Cardiac fibroblast (primary cell): ENCODE measurements at regions not wholly inside any gene's neighbourhood (a gene's known extent, or its start where the extent isn't known, plus 50 kb on each side); places are given as distances from the start of the nearest gene placed in this dataset.
A peak's percentile ranks its signal among the peaks of the same experiment; 100 is the strongest.

Experiments used
- DNase-seq, 2 donors: peaks; one replicate each; pipeline versions ENCODE4 v3.0.0 to v3.0.0-alpha.2; 2010; ENCODE audit warnings: low read depth in 2 of 2
- H3K4me3 ChIP-seq, 2 donors: replicated peaks in 1 of 2; 1 replicate in 1 of 2; 2 replicates in 1 of 2; pipeline ENCODE4 v1.5.1; 2011; ENCODE audit warnings: low read depth in 2 of 2, low read length in 2 of 2, mild to moderate bottlenecking in 2 of 2, moderate library complexity in 1 of 2
- TF ChIP-seq, protein P1 (sequence below): IDR thresholded peaks from one replicate; pipeline ENCODE4 v1.5.1; 2011; ENCODE audit warnings: low read depth, mild to moderate bottlenecking, low read length, inconsistent platforms

DNA sequence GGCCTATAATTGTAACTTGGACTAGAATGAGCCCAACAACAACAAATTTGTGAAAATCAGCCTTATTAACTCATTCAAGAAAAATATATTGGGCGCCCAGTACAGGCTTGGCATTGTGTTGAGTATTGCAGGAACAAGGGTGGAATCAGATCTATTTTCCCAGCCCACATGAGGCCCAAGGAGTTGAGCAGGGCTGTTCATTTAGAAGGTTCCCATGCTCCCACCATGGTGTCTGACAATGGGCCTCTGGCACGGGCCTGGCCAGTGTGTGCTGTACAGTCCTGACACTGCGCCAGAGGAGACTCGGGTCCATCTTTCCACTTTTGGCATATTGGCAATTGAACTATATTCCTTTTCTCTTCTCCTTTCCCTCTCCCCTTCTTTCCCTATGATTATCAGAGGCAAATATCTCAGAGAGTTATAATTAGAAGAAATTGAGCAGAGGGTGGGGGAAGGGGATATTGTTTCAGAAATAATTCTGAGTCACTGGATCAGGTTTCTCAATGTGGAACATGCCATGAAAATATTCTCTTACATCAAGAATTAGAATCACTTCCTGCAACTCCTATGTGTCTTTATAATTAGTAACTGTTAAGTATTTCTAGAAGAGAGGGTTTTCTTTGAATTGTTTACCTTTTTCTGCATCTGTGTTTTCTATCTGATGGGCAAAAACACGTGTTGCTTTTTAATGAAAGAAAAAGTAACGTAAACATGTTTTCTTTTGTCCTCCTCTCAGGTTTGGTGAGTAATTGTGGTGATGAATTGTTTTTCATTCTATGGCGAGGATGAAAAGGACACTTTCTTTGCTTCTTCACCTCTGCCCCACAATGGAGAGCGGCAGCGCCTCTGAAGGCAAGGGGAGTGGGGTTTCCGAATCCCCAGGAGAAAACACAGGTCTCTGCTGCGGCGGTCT, 209.4 kb downstream of the FOXA2 start:
- DNase-seq, result peak; percentile 9 to 55
- H3K4me3 ChIP-seq, result no peak overlapping the region
- TF ChIP-seq, protein P1, sequence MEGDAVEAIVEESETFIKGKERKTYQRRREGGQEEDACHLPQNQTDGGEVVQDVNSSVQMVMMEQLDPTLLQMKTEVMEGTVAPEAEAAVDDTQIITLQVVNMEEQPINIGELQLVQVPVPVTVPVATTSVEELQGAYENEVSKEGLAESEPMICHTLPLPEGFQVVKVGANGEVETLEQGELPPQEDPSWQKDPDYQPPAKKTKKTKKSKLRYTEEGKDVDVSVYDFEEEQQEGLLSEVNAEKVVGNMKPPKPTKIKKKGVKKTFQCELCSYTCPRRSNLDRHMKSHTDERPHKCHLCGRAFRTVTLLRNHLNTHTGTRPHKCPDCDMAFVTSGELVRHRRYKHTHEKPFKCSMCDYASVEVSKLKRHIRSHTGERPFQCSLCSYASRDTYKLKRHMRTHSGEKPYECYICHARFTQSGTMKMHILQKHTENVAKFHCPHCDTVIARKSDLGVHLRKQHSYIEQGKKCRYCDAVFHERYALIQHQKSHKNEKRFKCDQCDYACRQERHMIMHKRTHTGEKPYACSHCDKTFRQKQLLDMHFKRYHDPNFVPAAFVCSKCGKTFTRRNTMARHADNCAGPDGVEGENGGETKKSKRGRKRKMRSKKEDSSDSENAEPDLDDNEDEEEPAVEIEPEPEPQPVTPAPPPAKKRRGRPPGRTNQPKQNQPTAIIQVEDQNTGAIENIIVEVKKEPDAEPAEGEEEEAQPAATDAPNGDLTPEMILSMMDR, result no peak

DNA sequence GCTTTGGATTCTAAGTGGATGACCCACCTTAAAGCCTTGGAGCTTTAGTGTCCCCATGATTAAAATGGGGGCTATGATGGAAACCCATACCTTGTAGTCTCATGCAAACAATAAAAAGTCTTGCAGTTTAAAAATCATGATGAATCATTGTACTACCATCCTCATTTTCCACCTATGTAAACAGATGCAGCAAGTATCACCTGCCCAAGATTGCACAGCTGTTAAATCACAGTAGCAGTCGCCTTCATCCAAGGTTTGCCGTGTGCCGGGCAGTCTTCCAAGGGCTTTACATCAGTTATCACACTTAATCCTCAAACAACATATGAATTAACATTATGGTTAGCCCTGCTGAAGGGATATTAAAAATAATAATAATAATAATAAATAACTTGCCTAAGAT, 210.3 kb downstream of the FOXA2 start:
- TF ChIP-seq, protein P1, result no peak
- no peak for DNase-seq
- no peak overlapping the region for H3K4me3 ChIP-seq

DNA sequence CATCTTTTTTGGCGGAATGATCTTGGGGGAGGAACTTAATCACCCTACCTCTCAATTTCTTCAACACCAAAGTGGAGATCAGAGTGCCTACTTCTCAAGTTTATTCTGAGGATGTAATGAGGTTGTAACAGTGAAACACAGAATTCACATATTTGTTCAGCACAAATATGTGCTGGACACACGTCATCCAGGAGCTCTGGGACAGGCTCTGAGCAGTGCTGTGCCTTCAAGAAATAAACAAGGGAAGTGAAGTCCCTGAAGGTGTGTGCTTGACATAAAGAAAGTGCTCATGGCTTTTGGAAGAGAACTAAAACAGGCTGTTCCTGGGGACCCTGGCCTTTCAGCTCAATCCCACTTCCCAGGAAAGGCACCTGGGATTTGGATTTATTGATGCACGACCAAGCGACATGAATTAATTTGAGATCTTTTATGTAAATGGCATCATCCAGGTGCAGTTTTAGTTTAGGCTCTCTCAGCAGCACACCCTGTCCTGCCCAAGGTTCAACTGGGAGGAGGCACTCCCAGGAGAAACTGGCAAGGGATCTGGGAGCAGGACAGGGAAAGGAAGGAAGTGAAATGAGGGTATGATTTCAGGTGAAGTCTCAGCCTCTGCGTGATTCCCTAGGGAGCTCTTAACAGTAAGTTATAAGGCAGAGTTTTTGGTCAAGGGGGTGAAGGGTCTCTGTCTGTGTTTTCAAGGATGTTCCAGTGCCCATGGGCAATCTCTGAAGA, 211.0 kb downstream of the FOXA2 start:
- no peak overlapping the region for H3K4me3 ChIP-seq
- TF ChIP-seq, protein P1, result no peak
- no peak for DNase-seq

DNA sequence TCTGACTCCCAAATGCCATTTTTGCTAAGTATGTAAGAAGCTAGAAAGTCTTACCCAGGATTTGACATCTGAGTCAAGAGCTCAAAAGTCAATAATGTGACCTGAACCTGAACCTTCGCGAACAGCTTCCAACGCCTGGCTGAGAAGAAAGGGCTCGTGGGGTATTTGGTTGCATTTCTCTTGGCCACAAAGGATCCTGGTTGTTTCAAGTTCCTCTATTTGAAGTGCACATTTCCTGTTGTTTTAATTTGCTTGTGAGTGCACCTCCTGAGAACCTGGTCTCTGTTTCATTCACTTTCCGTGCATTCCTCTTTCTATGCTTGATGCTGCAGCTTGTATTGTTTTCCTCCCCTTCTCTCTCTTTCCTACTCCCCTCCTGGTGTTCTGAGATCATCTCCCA, 212.5 kb downstream of the FOXA2 start:
- TF ChIP-seq, protein P1, result no peak
- DNase-seq, result no peak
- H3K4me3 ChIP-seq, result no peak overlapping the region

DNA sequence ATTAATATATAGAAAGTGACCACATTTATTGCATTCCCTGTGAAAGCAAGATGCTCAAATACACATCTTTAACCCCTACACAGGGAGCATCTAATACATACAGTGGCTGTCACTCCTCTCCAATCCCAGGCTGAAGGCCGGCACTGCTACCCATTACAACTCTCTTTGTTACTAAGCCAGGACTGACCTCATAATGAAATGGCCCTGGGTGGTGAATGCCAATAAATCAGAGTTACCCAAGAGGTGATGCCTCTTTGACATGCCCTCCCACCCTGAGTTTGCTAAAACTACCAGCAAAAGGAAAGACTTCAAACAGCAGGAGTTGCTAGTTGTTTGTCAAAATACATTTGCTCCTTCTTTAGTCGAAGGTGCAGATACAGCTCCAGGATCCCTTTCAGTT, 214.2 kb downstream of the FOXA2 start:
- TF ChIP-seq, protein P1, result no peak
- no peak overlapping the region for H3K4me3 ChIP-seq
- DNase-seq, result no peak

DNA sequence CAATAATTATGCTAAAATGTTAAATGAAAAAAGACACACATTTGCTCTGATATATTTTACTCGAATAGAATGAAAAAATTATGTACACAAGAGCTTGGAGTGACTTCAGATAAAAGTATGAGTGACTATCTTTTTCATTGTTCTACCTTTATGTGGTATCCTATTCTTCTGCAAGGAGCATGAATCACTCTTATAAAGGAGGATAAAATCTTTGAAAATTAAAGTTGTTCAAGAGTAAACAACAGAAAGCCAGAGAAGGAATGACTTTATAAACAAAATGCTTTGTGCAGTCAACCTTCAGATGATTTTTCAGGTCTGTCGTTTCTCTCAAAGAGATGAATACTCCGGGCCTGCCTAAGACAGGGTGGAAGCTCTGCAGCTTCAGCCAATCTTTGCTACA, 215.3 kb downstream of the FOXA2 start:
- TF ChIP-seq, protein P1, result no peak
- no peak overlapping the region for H3K4me3 ChIP-seq
- no peak for DNase-seq
